Stomach (tissue), 4 donors: ENCODE measurements at regions not wholly inside any gene's neighbourhood (a gene's known extent, or its start where the extent isn't known, plus 50 kb on each side); places are given as distances from the start of the nearest gene placed in this dataset.

Experiments
- CTCF ChIP-seq, 7 experiments: fragments of 450-650 bp in 4 of 7; fragments of 200-600 bp in 3 of 7; sonication (generic) in 3 of 7; IDR thresholded peaks; one replicate each; pipeline ENCODE4 v1.5.1; 2016 to 2019; ENCODE audit warnings: antibody characterized with exemption in 7 of 7, control low read depth in 2 of 7, mild to moderate bottlenecking in 1 of 7
- POLR2A ChIP-seq, 4 donors: fragments of 450-650 bp; IDR thresholded peaks; one replicate each; pipeline ENCODE4 v1.6.1; 2016; ENCODE audit warnings: antibody characterized with exemption in 4 of 4, control low read depth in 2 of 4, mild to moderate bottlenecking in 1 of 4, moderate library complexity in 1 of 4
- POLR2AphosphoS5 ChIP-seq, 3 donors: sonication (generic); formaldehyde crosslinking; IDR thresholded peaks; one replicate each; pipeline ENCODE4 v1.6.1; 2016; ENCODE audit warnings: antibody characterized with exemption in 3 of 3

- TF ChIP-seq CTCF (IDR thresholded peaks at IDR 0.05): no peak
- TF ChIP-seq POLR2A (IDR thresholded peaks at IDR 0.05): no peak
- no peak for TF ChIP-seq POLR2AphosphoS5 (IDR thresholded peaks at IDR 0.05)
Measured at GRCh38 chr6:113756290-113756665, 100.9 kb upstream of the MARCKS start.
